ENCODE measurements at regions not wholly inside any gene's neighbourhood (a gene's known extent, or its start where the extent isn't known, plus 50 kb on each side); places are given as distances from the start of the nearest gene placed in this dataset.

- TF ChIP-seq REST (IDR thresholded peaks at IDR 0.05; ENCODE audit: low read depth, low read length) (no peak), ELF1 (IDR thresholded peaks at IDR 0.05) (no peak), PBX3 (IDR thresholded peaks at IDR 0.05) (no peak), RFX5 (IDR thresholded peaks at IDR 0.05; ENCODE audit: low read length) (no peak), POLR2AphosphoS5 (IDR thresholded peaks at IDR 0.05; ENCODE audit: low read depth, low read length) (no peak), SIN3A (IDR thresholded peaks at IDR 0.05; ENCODE audit: borderline replicate concordance, low read depth, low read length) (no peak), NRF1 (IDR thresholded peaks at IDR 0.05; ENCODE audit: low read depth, low read length) (no peak), FOXM1 (IDR thresholded peaks at IDR 0.05; ENCODE audit: low read depth) (no peak)
Measured at GRCh38 chr15:81981908-81982307, 63.9 kb downstream of the MEX3B start (continued).

- no peak overlapping the region for H3K4me3 ChIP-seq (ENCODE audit: low read depth in 2 of 2, low read length in 1 of 2)
- H3K36me3 ChIP-seq (replicated peaks in 1 of 2; ENCODE audit: control insufficient read depth in 1 of 2, insufficient read depth in 2 of 2, low read length in 1 of 2): no peaks in the 10 kb centered on the region
- CTCF ChIA-PET: no interaction called here
- no peaks in the 10 kb centered on the region; a peak in 1 of 4 replicates for H3K4me1 ChIP-seq (ENCODE audit: control insufficient read depth in 1 of 2, insufficient read depth in 2 of 2, low read depth in 1 of 2, low read length in 1 of 2)
- no peaks in the 10 kb centered on the region for H3K9me2 ChIP-seq
- no peaks in the 10 kb centered on the region for H4K20me1 ChIP-seq (ENCODE audit: insufficient read depth)
- no peak for DNase-seq
- peaks cover 7% of the 10 kb centered on the region for H3K9me3 ChIP-seq
- no peaks in the 10 kb centered on the region for H3K79me2 ChIP-seq (ENCODE audit: insufficient read depth)
- WGBS (ENCODE audit: low lambda C conversion rate): 45% methylated on average over 1 of the region's 1 CpG
- H3K27me3 ChIP-seq (ENCODE audit: insufficient read depth): no peaks in the 10 kb centered on the region
- no peak for TF ChIP-seq GATA2 (CRISPR knock-in tag; IDR thresholded peaks at IDR 0.05)
- H3K9ac ChIP-seq: no peak overlapping the region
- no peak overlapping the region for H3K27ac ChIP-seq (ENCODE audit: low read depth in 2 of 2, low read length in 1 of 2)
- POLR2A ChIA-PET: no interaction called here
- H3K4me2 ChIP-seq: no peak overlapping the region
- no peaks in the 10 kb centered on the region for H3F3A ChIP-seq (replicated peaks; ENCODE audit: insufficient read depth)
- H2AFZ ChIP-seq (ENCODE audit: low read depth): no peak overlapping the region
Measured at GRCh38 chr15:81977464-81977863, 68.4 kb downstream of the MEX3B start.

GRCh38 chr15:81968691-81969090 lies 77.1 kb downstream of the MEX3B start:
- CTCF ChIA-PET: no interaction called here
- DNase-seq: no peak
- no peaks in the 10 kb centered on the region for H3K9me2 ChIP-seq
- H3K4me1 ChIP-seq (ENCODE audit: control insufficient read depth in 1 of 2, insufficient read depth in 2 of 2, low read depth in 1 of 2, low read length in 1 of 2): no peaks in the 10 kb centered on the region
- 32% methylated on average over 2 of the region's 2 CpGs for WGBS (ENCODE audit: low lambda C conversion rate)
- H3K4me3 ChIP-seq (ENCODE audit: low read depth in 2 of 2, low read length in 1 of 2): no peak overlapping the region
- H4K20me1 ChIP-seq (ENCODE audit: insufficient read depth): no peaks in the 10 kb centered on the region
- H3F3A ChIP-seq (replicated peaks; ENCODE audit: insufficient read depth): no peaks in the 10 kb centered on the region
- POLR2A ChIA-PET: no interaction called here
- no peaks in the 10 kb centered on the region for H3K9me3 ChIP-seq
- no peak overlapping the region for H3K27ac ChIP-seq (ENCODE audit: low read depth in 2 of 2, low read length in 1 of 2)
- no peak overlapping the region for H3K9ac ChIP-seq
- no peaks in the 10 kb centered on the region for H3K27me3 ChIP-seq (ENCODE audit: insufficient read depth)
- TF ChIP-seq EP300 (IDR thresholded peaks at IDR 0.05; ENCODE audit: borderline replicate concordance in 1 of 2, low read depth in 1 of 2, low read length in 1 of 2) (no peak), EZH2phosphoT487 (IDR thresholded peaks at IDR 0.05; ENCODE audit: borderline replicate concordance, low read depth) (no peak), JUND (IDR thresholded peaks at IDR 0.05) (no peak), FOSL2 (IDR thresholded peaks at IDR 0.05; ENCODE audit: borderline replicate concordance, low read depth) (no peak), GATA2 (CRISPR knock-in tag; IDR thresholded peaks at IDR 0.05) (no peak), ZBTB33 (IDR thresholded peaks at IDR 0.05; ENCODE audit: borderline replicate concordance, low read depth) (no peak), FOXJ3 (CRISPR knock-in tag; IDR thresholded peaks at IDR 0.05) (no peak), CHD2 (IDR thresholded peaks at IDR 0.05; ENCODE audit: low read length, partially characterized antibody) (no peak), TEAD4 (IDR thresholded peaks at IDR 0.05; ENCODE audit: borderline replicate concordance, insufficient read depth) (no peak), USF1 (IDR thresholded peaks at IDR 0.05; ENCODE audit: borderline replicate concordance, low read depth) (no peak), SIN3A (IDR thresholded peaks at IDR 0.05; ENCODE audit: borderline replicate concordance, low read depth, low read length) (no peak)
- H3K36me3 ChIP-seq (replicated peaks in 1 of 2; ENCODE audit: control insufficient read depth in 1 of 2, insufficient read depth in 2 of 2, low read length in 1 of 2): no peaks in the 10 kb centered on the region
- no peak overlapping the region for H2AFZ ChIP-seq (ENCODE audit: low read depth)
- H3K79me2 ChIP-seq (ENCODE audit: insufficient read depth): no peaks in the 10 kb centered on the region
- no peak overlapping the region for H3K4me2 ChIP-seq
